LNCaP clone FGC (cell line): ENCODE measurements at regions not wholly inside any gene's neighbourhood (a gene's known extent, or its start where the extent isn't known, plus 50 kb on each side); places are given as distances from the start of the nearest gene placed in this dataset.

ENCODE experiments used
- DNase-seq: peaks from one replicate; pipeline ENCODE4 v3.0.0-alpha.2; 2011; ENCODE audit warnings: low read depth
- H3K4me3 ChIP-seq: 2 replicates; pipeline ENCODE4 v1.5.1; 2011; ENCODE audit warnings: mild to moderate bottlenecking, low read depth, low read length, control low read depth
- CTCF ChIP-seq: IDR thresholded peaks from 2 replicates; pipeline ENCODE4 v1.5.1; 2012; ENCODE audit warnings: mild to moderate bottlenecking; ENCODE audit not compliant: control insufficient read depth, insufficient read depth; ENCODE audit errors: extremely low read depth

GRCh38 chr6:1553562-1554083, 56.1 kb upstream of the FOXC1 start:
- no peak for DNase-seq
- peak overlapping the region; percentile 83; the same call in 1 of the 2 replicates for H3K4me3 ChIP-seq

GRCh38 chr6:1554141-1554475, 55.6 kb upstream of the FOXC1 start:
- peak overlapping the region; percentile 83 for H3K4me3 ChIP-seq
- TF ChIP-seq CTCF = no peak
- DNase-seq = no peak

More at GRCh38 chr6:1553562-1554083, 56.1 kb upstream of the FOXC1 start:
- no peak for TF ChIP-seq CTCF

GRCh38 chr6:1554476-1555310, 55.0 kb upstream of the FOXC1 start:
- H3K4me3 ChIP-seq = peak overlapping the region; percentile 83
- peak; percentile 26 for DNase-seq
- TF ChIP-seq CTCF = peak; percentile 57

- H3K4me3 ChIP-seq = no peak overlapping the region
- DNase-seq = no peak
- no peak for TF ChIP-seq CTCF
These were observed 51.3 kb upstream of the FOXC1 start for GRCh38 chr6:1558388-1558787.
